H1 (cell line): ENCODE measurements at regions not wholly inside any gene's neighbourhood (a gene's known extent, or its start where the extent isn't known, plus 50 kb on each side); places are given as distances from the start of the nearest gene placed in this dataset.

Experiments
- CBX5 ChIP-seq: fragments of 300-800, 300-1000 bp; sonication (generic); IDR thresholded peaks from 2 replicates; pipeline ENCODE4 v1.7.1; 2016; ENCODE audit warnings: antibody characterized with exemption, low read length, low read depth
- CBX8 ChIP-seq: fragments of 300-800, 300-1000 bp; sonication (generic); IDR thresholded peaks from 2 replicates; pipeline ENCODE4 v1.7.1; 2016; ENCODE audit warnings: low read depth, low read length, borderline replicate concordance
- EP300 ChIP-seq, 2 experiments: IDR thresholded peaks; 1 replicate in 1 of 2; 2 replicates in 1 of 2; pipeline ENCODE4 v1.6.1; 2011 to 2012; ENCODE audit warnings: low read depth in 2 of 2, low read length in 2 of 2, mild to moderate bottlenecking in 2 of 2, borderline replicate concordance in 1 of 2, inconsistent platforms in 1 of 2, moderate library complexity in 1 of 2
- EZH2 ChIP-seq: fragments of 200-600 bp; sonication (generic); IDR thresholded peaks from 2 replicates; pipeline ENCODE4 v1.7.1; 2012; ENCODE audit warnings: low read depth, mild to moderate bottlenecking, moderate library complexity, low read length, inconsistent platforms; ENCODE audit not compliant: severe bottlenecking
- GABPA ChIP-seq: IDR thresholded peaks from 2 replicates; pipeline ENCODE4 v1.6.1; 2011; ENCODE audit warnings: mild to moderate bottlenecking, low read length, moderate library complexity, borderline replicate concordance; ENCODE audit not compliant: insufficient read depth
- POLR2AphosphoS5 ChIP-seq: IDR thresholded peaks from 2 replicates; pipeline ENCODE4 v1.6.1; 2011; ENCODE audit warnings: low read depth, low read length
- RBBP5 ChIP-seq: IDR thresholded peaks from 2 replicates; pipeline ENCODE4 v1.7.1; 2012; ENCODE audit warnings: low read depth, mild to moderate bottlenecking, inconsistent platforms, low read length, moderate library complexity, borderline replicate concordance
- RFX5 ChIP-seq: IDR thresholded peaks from 2 replicates; pipeline ENCODE4 v1.6.1; 2011; ENCODE audit warnings: low read depth, low read length, improper control_type of control experiment, borderline replicate concordance
- SIN3A ChIP-seq, 2 experiments: IDR thresholded peaks in 1 of 2; conservative IDR thresholded peaks in 1 of 2; 2 replicates each; pipeline ENCODE4 v1.6.1; 2011 to 2012; ENCODE audit warnings: low read length in 2 of 2, improper control_type of control experiment in 1 of 2, low read depth in 1 of 2, mild to moderate bottlenecking in 1 of 2
- TAF7 ChIP-seq: optimal IDR thresholded peaks from 2 replicates; pipeline ENCODE3; 2011; ENCODE audit warnings: low read depth, mild to moderate bottlenecking, inconsistent platforms, low read length, moderate library complexity, borderline replicate concordance
- TF ChIP-seq, protein P1 (sequence below), 3 experiments: IDR thresholded peaks; 1 replicate in 2 of 3; 2 replicates in 1 of 3; pipeline versions ENCODE4 v1.5.1 to v1.6.1; 2011; ENCODE audit warnings: low read length in 3 of 3, mild to moderate bottlenecking in 3 of 3, inconsistent platforms in 2 of 3, low read depth in 1 of 3, moderate library complexity in 1 of 3; ENCODE audit not compliant: insufficient read depth in 1 of 3; ENCODE audit errors: control extremely low read depth in 1 of 3

DNA sequence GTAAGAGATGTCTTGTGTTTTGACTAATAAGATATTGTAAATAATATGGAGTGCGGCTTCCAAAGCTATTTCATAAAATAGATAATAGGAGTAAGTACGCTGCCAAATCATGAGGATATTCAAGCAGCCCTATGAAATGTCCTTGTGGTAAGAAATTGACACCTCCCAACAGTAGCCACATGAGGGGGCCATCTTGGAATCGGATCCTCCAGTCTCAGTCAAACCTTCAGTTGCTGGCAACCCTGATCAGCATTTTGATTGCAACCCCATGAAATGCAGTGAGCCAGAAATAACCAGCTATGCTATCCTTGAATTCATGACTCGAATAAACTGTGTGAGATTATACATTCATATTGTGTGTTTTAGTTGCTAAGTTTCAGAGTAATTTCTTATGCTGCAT is 212.4 kb downstream of the PLA2G4A start:
- TF ChIP-seq, protein P1, sequence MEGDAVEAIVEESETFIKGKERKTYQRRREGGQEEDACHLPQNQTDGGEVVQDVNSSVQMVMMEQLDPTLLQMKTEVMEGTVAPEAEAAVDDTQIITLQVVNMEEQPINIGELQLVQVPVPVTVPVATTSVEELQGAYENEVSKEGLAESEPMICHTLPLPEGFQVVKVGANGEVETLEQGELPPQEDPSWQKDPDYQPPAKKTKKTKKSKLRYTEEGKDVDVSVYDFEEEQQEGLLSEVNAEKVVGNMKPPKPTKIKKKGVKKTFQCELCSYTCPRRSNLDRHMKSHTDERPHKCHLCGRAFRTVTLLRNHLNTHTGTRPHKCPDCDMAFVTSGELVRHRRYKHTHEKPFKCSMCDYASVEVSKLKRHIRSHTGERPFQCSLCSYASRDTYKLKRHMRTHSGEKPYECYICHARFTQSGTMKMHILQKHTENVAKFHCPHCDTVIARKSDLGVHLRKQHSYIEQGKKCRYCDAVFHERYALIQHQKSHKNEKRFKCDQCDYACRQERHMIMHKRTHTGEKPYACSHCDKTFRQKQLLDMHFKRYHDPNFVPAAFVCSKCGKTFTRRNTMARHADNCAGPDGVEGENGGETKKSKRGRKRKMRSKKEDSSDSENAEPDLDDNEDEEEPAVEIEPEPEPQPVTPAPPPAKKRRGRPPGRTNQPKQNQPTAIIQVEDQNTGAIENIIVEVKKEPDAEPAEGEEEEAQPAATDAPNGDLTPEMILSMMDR (IDR thresholded peaks at IDR 0.05; ENCODE audit: control extremely low read depth in 1 of 3, insufficient read depth in 1 of 3, low read depth in 1 of 3, low read length in 3 of 3): peak in 1 of 3 experiments; percentile 18; a peak in 1 of 4 replicates
- no peak for TF ChIP-seq EP300 (IDR thresholded peaks at IDR 0.05; ENCODE audit: borderline replicate concordance in 1 of 2, low read depth in 2 of 2, low read length in 2 of 2)
- no peak for TF ChIP-seq EZH2
- TF ChIP-seq SIN3A (conservative IDR thresholded peaks at IDR 0.05 in 1 of 2, IDR thresholded peaks at IDR 0.05 in 1 of 2; ENCODE audit: low read depth in 1 of 2, low read length in 2 of 2): no peak
- TF ChIP-seq TAF7: no peak
- no peak for TF ChIP-seq GABPA
- no peak for TF ChIP-seq POLR2AphosphoS5
- TF ChIP-seq CBX8: no peak
- no peak for TF ChIP-seq CBX5
- no peak for TF ChIP-seq RFX5
- no peak for TF ChIP-seq RBBP5
